ENCODE measurements at regions not wholly inside any gene's neighbourhood (a gene's known extent, or its start where the extent isn't known, plus 50 kb on each side); places are given as distances from the start of the nearest gene placed in this dataset.

DNA sequence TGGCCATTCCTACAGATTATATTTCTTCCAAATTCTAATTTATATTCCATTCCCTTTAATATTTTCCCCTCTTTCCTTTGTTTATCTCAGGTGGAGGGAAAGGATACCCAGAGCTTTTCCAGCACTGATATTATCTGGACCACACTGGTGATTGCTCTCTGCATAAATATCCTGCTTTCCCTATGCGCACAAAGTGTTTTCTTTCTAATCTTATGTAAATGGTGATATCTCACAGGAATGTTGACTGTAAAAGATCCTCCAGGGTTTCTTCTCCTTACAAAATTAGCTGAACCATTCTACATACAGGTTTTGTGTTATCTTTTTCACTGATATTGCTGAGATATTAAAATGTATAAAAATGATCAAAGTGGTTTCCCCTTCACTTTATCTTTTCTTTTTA lies 59.1 kb upstream of the GALNT13 start:
- no peak overlapping the region for H3K4me3 ChIP-seq (ENCODE audit: low read length)
- no peaks in the 10 kb centered on the region for H3K36me3 ChIP-seq (ENCODE audit: insufficient read depth, low read depth, low read length)
- H3K4me1 ChIP-seq (ENCODE audit: insufficient read depth, low read length), result peaks cover 9% of the 10 kb centered on the region; the same call in 1 of the 2 replicates
- H3K9me3 ChIP-seq (ENCODE audit: insufficient read depth, low read depth, low read length), result no peaks in the 10 kb centered on the region
- no peaks in the 10 kb centered on the region for H3K27me3 ChIP-seq (ENCODE audit: insufficient read depth, low read length)
- H3K9ac ChIP-seq (ENCODE audit: low read depth, low read length), result no peak overlapping the region
- H3K27ac ChIP-seq (ENCODE audit: low read length), result no peak overlapping the region

GRCh38 chr2:153818242-153818641 lies 53.5 kb upstream of the GALNT13 start:
- no peak overlapping the region for H3K4me3 ChIP-seq (ENCODE audit: low read length)
- no peak overlapping the region for H3K9ac ChIP-seq (ENCODE audit: low read depth, low read length)
- H3K27me3 ChIP-seq (ENCODE audit: insufficient read depth, low read length), result no peaks in the 10 kb centered on the region
- H3K4me1 ChIP-seq (ENCODE audit: insufficient read depth, low read length), result no peaks in the 10 kb centered on the region
- H3K27ac ChIP-seq (ENCODE audit: low read length), result no peak overlapping the region
- H3K36me3 ChIP-seq (ENCODE audit: insufficient read depth, low read depth, low read length), result no peaks in the 10 kb centered on the region
- no peaks in the 10 kb centered on the region for H3K9me3 ChIP-seq (ENCODE audit: insufficient read depth, low read depth, low read length)

- Histone ChIP-seq H3K9me3 (ENCODE audit: insufficient read depth, low read depth, low read length) (no peaks in the 10 kb centered on the region), H3K4me1 (ENCODE audit: insufficient read depth, low read length) (no peaks in the 10 kb centered on the region), H3K9ac (ENCODE audit: low read depth, low read length) (no peak overlapping the region), H3K27me3 (ENCODE audit: insufficient read depth, low read length) (no peaks in the 10 kb centered on the region), H3K4me3 (ENCODE audit: low read length) (no peak overlapping the region), H3K27ac (ENCODE audit: low read length) (no peak overlapping the region), H3K36me3 (ENCODE audit: insufficient read depth, low read depth, low read length) (no peaks in the 10 kb centered on the region)
Observed at GRCh38 chr2:153819074-153819473, 52.6 kb upstream of the GALNT13 start.

DNA sequence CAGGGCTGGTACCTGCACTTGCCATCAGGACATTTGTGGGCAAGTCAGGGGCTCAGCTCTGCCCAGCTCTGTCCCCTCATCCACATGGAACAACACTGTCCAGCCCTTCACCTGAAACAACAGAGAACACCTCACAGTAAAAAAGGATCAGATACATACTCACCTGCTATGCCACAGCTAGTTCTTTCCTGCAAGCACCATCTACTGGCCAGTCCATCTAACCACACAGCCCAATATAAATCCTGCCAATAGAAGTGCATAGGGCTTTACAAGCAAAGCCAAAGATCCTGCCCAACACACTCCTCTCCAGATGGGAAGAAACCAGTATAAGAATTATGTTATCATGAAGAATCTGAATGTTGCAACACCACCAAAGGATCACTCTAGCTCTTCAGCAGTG lies 52.2 kb upstream of the GALNT13 start:
- no peaks in the 10 kb centered on the region for H3K36me3 ChIP-seq (ENCODE audit: insufficient read depth, low read depth, low read length)
- no peaks in the 10 kb centered on the region for H3K9me3 ChIP-seq (ENCODE audit: insufficient read depth, low read depth, low read length)
- no peak overlapping the region for H3K27ac ChIP-seq (ENCODE audit: low read length)
- no peak overlapping the region for H3K9ac ChIP-seq (ENCODE audit: low read depth, low read length)
- H3K4me3 ChIP-seq (ENCODE audit: low read length), result no peak overlapping the region
- no peaks in the 10 kb centered on the region for H3K27me3 ChIP-seq (ENCODE audit: insufficient read depth, low read length)
- H3K4me1 ChIP-seq (ENCODE audit: insufficient read depth, low read length), result no peaks in the 10 kb centered on the region

Data from iPS-20b (cell line).